T-helper 1 cell treated with Interleukin-12 subunit alpha and Interleukin-12 subunit beta and Interleukin-4 antibody, amounts not matched to agents 30 ng/mL and 1 ng/mL, for 36 hours (primary cell): ENCODE measurements at regions not wholly inside any gene's neighbourhood (a gene's known extent, or its start where the extent isn't known, plus 50 kb on each side); places are given as distances from the start of the nearest gene placed in this dataset.
"Not testable (repeated sequence)": the region's sequence is repeated elsewhere in the genome, so short reads cannot be mapped to it uniquely, and the experiment has no call there.

ENCODE experiments used
- intact Hi-C: fragments of 100-400 bp; cut with micrococcal nuclease; formaldehyde crosslinking; loops from one replicate; pipeline ENCODE4 v1.15.1; 2024

DNA sequence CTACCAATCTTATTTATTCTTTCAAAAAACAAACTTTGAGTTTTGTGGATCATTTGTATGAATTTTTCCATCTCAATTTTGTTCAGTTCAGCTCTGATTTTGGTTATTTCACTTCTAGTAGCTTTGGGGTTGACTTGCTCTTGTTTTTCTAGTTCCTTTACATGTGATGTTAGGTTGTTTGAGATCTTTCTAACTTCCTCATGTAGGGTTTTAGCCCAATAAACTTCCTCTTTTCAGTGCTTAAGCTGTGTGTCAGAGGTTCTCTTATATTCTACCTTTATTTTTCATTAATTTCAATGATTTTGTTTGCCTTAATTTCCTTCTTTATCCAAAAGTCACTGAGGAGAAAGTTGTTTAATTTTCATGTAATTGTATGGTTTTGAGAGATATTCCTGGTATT is 860.4 kb upstream of the FBXO33 start:
- intact Hi-C loops: no loop called here

DNA sequence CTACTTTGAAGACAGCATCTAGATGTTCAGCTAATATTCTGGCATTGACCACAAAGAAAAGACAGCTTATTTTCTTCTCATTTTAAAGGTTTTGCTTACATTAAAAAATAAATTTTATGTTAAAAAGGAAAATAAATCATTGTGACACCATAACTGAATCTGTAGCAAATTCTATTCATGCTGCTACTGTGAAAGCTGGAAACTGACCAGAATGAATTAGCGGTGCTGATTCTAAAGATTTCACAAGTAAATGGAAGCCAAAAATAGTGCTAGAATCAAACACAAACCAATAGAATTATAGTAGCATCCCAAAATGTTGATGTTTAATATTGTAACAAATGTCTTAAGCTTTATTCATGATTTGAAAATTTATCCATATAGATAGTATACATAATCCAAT is 850.0 kb upstream of the FBXO33 start:
- intact Hi-C loops: no loop called here

DNA sequence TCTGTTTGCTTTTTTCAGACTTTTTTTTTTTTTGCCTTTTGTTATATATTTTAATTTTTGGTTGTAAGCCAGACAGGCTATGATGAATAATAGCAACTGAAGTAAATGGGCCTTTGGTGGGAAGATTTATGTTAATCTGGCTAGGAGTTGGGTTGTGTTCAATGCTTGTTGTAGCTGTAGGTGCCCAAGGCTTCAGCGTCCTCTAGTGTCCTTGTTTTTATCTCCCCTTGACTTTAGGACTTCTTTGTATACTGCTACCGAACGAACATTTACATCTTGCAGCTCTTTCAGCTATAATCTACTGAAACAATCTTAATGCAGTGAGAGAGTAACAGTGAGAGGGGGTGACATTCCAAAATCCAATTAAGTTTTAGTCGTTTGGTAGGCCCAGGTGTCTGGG is 848.4 kb upstream of the FBXO33 start:
- intact Hi-C loops: no loop called here

DNA sequence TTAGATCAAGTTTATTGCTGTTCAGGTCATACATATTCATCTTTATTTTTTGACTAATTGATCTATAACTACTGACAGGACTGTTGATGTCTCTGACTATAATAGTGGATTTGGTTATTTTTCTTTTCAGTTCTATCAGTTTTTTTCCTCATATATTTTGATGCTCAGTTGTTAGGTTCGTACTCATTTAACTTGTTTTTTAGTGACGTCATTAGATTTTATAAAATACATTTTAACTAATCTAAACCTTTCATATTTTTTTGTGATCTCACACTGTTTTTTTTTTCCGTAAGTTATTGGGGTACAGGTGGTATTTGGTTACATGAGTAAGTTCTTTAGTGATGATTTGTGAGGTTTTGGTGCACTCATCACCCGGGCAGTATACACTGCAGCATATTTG is 841.2 kb upstream of the FBXO33 start:
- intact Hi-C loops: no loop called here

DNA sequence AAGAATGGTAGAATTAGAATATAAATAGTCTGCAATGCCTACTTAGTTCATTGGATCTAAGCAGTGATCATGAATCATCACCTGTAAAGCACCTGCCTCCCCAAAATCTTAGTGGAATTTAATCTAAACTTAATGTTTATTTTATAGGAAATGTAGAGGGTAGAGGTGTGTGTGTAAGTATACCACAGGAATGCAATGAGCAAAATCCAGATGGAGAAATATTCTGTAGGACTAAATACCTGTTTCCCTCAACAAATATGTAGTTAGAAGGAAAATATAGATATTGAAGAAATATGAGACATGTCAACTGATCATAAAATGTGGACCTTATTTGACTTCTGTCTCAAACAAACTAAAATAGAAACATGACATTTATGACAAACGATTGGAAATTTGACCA is 839.2 kb upstream of the FBXO33 start:
- intact Hi-C loops: no loop called here

DNA sequence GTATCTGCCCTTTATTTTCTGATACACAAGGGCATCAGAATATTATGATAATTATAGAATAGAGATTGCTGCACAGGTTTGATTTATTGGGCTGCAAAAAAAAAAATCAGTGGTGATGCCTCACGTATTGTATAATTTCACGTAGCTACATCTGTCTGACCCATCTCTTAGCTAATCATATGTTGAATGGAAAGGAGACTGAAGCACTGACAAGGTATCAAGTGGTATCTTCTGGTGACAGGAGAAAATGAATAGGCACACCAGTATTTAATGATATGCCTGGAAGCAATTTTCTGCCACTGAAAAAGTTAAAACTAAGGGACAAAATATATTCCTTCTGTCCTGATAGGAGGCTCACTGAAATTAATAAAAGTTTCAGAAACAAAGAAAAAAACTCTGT is 837.2 kb upstream of the FBXO33 start:
- intact Hi-C loops: no loop called here

DNA sequence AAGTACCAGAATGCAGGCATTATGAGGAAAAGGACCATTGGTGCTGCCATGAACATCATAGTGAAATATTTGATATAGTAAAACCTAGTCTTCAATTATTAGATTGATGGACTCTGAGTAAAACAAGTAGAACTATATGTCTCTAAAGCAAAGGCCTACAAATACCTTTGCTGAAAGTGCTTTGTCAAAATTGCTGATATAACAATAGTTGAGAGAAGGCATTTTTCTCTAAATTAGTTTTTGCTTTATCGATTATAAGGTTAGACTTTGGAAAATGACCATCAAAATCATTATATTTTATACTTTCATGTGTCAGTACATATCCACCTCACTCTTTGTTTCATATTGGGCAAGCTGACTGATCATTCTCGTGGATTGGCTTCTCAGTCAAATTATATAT is 836.0 kb upstream of the FBXO33 start:
- intact Hi-C loops: no loop called here

DNA sequence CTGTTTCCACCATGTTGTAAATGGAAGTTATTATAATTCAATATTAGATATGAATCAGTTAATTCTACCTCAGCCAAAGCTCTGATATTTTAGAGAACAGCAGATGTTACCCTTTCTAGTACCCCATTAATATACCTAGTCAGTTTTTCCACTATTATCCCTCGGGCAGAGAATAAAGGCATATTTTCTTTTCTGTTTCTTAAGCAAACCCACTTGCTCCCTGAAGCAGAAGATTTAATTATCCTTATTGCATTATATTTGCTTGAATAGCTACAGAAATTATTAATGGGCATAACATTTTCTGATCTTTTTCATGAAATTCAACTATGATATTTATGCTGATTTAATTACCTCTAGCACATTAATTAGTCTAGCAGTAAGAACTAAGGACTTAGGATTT is 832.9 kb upstream of the FBXO33 start:
- intact Hi-C loops: no loop called here

DNA sequence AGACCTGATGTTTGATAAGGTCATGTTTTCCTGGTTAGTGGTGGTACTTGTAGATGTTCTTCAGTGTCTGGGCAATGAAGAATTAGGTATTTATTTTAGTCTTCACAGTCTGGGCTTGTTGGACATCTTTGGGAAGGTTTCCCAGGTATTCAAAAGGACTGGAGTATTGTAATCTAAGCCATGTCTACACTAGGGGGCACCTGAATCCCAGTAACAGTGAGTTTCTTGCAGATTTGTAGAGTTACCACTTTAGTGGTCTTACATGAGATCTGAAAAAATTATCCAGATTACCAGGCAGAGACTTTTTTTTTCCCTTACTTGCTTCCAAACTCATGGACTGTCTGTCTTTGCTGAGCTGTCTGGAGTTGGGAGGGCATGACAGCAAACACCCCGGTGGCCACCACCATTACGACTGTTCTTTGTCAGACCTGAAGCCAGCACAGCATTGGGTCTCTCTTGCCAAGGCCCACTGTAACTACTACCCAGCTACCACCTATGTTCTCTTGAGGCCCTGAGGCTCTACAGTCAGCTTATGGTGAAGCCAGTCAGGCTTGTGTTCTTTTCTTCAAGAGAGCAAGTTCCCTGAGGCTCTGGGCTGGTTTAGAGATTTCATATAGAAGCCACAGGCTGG is 820.7 kb upstream of the FBXO33 start:
- intact Hi-C loops: no loop called here

DNA sequence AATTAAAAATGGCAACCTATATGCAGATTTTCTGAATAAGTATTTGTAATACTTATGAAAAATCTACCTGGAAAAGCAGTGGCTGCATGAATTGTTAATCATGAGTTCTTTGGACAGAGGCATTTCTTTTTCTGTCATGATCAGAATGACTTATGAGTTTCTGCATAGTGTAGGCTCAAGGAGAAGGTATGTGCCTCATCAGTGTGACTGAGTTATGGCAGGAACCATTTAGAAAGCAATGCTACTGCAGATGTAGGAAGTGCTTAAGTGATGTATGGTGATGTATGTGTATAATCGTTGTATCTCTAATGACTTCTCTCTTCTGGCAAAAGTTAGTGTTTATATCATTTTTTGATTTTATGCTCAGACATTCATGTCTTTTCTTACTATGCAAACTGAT is 816.4 kb upstream of the FBXO33 start:
- intact Hi-C loops: no loop called here

DNA sequence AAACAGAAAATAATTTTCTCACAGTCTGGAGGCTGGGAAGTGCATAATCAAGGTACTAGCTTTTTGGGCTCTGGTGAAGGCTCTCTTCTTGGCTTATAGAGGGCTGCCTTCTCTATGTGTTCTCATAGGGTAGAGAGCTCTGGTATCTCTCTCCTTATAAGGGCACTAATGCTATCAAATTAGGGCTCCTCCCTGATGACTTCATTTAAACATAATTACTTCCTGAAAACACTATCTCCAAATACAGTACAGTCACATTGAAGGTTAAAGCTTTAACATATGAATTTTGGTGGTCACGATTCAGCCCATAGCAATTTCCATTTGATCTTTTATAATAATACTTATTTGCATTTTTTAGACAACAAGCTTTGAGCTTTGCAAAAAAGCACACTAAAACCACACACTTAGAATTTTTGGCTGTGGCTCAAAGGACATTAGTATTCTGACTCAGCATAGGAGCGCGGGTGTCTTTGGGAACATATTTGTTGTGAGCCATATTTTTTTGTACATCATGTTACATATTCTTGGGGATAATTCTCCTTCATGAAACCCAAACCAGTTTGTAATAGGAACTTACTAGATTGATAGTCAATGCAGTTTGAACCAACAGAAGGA is 808.1 kb upstream of the FBXO33 start:
- intact Hi-C loops: no loop called here

DNA sequence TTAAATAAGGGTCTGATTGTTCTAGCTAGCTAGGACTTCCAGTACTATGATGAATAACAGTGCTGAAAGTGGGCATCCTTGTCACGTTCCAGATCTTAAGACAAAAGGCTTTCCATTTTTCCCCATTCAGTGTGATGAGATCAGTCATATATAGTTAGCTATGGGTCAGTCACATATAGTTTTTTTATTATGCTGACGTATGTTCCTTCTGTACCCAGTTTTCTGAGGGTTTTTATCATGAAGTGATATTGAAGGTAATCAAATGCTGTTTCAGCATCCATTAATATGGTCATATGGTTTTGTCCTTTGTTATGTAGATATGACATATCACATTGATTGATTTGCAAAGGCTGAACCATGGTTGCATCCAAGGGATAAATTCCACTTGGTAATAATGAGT is 800.1 kb upstream of the FBXO33 start:
- intact Hi-C loops: no loop called here

DNA sequence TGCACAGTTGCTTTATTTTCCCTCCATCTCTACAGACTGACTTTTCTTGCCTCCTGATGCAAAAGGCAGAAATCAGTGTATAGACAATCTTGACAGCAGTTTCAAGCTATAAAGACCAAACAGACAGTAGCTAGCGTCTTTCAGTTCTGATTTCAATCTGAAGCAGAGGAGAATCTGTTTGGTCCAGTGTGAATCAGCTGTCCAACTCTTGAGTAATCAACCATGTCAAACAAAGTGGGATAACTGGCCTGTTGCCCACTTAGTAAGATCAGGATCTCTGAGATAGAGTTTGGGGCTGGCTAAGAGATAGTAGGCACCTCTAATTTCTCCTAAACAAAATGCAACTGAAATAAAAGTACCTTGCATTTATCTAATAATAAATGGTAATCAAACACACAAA is 797.4 kb upstream of the FBXO33 start:
- intact Hi-C loops: no loop called here

DNA sequence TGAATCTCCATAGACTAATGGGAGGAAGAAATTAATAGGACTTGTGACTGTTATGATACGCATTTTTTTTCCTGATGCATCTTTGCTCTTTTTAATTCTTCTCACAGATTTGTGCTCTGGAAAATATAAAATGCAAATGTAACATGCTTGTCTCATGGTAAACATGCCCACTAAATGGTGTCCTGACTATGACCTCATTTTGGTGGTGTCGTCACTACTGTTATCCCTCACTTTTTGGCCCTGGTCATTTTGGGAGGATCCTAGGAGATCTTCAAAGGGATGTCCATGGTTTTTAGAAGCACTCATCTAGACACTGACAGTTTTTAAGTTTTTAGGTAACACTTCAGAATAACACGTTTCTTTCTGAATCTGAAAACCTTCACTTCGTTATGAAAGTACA is 790.8 kb upstream of the FBXO33 start:
- intact Hi-C loops: no loop called here

DNA sequence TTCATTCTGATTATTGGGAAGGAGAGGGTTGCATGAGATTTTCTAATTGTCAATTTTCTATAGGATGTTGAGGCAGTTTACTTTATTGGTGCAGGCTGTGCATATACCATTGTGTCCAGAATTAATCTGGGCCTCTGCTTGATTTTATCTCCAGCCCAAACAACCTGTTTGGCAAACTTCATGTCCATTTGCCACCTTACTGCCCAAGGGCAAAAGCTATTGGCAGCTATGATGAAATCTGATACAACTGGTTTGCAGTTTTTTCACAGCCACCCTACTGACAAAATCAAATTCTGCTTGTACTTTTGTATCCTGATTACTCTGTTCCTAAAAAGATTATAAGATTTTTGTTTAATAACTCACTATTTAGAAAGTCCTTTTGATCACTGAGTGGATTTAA is 789.2 kb upstream of the FBXO33 start:
- intact Hi-C loops: no loop called here

DNA sequence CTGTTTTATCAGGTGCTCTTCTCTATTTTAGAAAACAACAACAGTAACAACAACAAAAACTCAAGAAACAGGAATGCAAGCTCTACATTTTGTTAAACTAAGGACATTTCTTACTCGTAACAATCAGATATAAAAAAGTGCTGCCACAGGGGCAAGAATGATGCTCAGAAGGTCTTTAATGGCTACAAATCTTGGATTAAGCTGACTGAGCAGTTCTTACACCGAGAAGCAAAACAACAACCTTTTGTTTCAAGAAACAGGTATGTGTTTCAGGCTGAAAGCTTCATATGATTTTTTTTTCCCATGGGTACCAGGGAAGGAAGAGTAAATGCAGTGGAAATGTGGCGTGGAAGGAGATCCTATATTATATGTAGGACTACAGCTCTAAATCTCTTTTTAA is 786.8 kb upstream of the FBXO33 start:
- intact Hi-C loops: no loop called here

DNA sequence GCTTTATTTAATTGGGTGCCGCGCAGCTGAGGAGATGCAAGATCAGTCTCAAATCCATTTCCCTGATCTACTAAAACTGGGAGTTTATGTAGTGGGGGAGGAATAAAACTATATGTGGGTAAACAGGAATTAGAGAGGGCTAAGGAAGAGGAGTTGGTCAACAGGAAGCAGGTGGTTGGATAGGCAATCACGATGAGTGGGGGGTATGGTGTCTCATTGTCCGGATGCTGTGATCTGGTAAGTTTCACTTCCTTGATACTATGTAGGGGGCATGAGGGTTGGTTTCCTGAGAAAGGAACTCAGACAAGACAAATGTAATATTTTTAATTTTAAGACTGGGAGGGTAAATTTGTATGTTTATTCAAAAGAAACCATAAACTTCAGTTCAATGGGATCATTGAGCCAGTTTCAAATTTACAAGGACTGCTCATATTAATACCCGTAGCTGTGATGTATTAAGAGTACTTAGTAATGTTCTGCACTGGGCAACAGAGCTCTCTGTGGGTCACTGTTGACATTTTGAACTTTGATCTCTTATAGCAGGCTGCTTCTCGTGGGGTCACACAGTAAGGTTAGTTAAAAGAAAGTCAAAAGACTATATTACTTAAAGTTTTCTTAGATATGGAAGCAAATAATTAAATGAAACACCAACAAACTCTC is 786.2 kb upstream of the FBXO33 start:
- intact Hi-C loops: no loop called here

DNA sequence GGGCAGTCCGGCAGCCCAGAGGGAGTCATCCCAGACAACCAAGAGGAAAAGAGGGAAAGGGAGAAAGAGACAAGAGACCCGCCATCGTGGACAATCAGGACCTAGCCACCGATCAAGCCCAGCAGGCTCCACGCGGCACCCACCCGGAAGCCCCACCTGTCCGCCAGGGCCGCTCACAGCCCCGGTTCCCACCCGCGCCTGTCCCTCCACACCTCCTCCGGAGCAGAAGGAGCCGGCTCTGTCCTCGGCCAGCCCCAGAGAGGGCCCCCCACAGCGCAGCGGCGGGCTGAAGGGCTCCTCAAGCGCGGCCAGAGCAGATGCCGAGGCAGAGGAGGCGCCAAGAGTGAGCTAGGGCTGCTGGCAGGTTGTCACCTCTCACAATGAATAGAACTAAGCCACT is 784.7 kb upstream of the FBXO33 start:
- intact Hi-C loops: no loop called here

DNA sequence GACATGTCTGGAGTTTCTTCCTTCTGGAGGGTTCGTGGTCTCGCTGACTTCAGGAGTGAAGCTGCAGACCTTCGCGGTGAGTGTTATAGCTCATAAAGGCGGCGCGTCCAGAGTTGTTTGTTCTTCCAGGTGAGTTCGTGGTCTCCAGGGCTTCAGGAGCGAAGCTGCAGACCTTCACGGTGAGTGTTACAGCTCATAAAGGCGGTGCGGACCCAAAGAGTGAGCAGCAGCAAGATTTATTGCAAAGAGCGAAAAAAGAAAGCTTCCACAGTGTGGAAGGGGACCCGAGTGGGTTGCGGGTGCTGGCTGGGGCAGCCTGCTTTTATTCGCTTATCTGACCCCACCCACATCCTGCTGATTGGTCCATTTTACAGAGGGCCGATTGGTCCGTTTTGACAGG is 784.2 kb upstream of the FBXO33 start:
- intact Hi-C loops: not testable (repeated sequence)

DNA sequence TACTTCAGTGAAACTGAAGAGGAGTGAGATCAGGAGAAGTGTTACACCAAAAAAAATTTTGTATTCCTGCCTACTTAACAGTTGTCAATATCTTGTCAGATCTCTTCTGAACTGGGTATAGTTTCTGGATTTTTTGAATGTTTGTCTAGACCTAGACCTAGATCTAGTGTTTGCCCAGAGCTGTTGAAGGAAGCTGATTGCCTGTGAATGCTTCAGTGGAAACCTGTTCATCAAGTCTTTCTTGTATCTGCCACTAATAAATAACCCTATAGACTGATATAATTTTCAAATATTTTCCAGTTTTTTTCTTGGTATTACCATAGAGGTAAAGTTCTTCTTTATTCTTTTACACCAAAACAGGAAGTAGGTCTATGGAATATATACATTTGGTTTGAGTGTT is 781.5 kb upstream of the FBXO33 start:
- intact Hi-C loops: no loop called here

DNA sequence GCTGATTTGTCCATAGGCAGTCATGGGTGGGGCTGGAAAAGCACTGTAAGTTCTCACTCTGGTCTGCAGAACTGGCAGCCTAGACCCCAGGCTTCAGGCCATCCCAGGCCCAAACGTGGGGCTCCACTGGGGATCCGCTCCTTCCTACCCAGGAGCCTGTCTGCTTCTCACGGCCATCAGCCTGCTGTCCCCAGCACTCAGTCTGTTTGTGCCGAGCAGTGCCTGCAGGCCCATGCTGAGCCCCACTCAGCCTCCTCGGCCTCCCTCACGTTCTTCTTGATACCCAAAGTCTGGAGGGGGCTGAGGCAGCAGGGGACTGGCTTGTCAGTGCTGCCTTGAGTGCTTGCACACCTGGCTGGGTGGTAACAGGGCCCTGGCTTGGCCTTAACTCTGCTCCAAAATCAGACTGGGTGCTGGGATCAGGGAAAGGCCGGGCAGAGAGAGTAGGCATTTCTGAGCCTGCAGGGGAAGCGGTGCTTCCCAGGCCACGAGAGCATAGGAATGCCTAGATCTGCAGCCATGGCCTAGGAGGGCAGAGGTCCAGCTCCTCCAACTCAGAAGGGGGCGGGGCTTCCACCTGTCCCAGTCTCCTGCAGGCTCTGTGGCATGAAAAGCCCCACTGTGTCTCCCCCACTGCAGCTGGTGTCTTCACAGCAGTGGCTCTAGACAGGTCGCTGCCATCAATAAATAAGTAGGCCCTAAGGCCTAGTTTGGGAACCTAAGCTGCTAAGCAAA is 772.4 kb upstream of the FBXO33 start:
- intact Hi-C loops: no loop called here

DNA sequence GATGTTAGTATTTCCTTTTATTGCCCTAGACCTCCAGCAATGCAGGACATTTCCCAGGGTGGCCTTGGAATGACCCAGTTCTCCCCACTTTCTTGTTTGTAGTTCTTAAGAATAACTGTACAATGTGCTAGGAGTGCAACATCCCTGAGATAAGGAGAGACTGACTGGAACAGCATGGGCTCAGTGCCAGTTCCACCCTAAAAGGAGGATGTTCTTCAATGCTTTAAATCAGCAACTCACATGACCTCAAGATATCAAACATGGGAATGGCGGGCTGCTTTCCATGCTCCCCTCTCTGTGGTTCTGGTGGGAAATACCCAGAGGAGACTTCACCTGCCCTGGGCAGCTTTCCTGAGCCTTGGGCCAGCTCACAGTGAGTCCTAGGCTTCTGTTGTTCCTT is 766.9 kb upstream of the FBXO33 start:
- intact Hi-C loops: no loop called here

DNA sequence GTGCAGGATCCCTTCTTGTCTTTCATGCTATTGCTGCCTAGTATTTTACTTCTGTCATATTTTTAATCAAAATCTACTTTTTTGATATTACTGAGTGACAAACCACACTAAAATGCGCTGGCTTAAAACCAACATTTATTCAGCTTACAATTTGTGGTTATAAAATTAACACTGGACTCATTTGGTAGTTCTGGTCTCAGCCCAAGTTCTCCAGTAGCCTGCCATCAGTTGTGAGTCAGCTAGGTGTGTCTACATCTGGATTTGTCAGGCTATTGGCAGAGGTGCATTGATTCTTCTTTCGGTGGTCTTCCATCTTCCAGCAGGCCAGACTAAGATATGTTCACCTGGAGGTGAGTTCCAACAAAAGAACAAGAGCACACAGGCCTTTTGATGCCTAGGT is 765.1 kb upstream of the FBXO33 start:
- intact Hi-C loops: no loop called here
